Stimulated activated CD8-positive, alpha-beta memory T cell treated with anti-CD3 and anti-CD28 coated beads, Interleukin-2, amount 100 ng/mL, for 48 hours (primary cell): ENCODE measurements at regions not wholly inside any gene's neighbourhood (a gene's known extent, or its start where the extent isn't known, plus 50 kb on each side); places are given as distances from the start of the nearest gene placed in this dataset.

ENCODE experiments used
- DNase-seq, 2 donors: peaks; one replicate each; pipeline ENCODE4 v3.0.0-alpha.2; 2020; ENCODE audit warnings: low read depth in 2 of 2

DNA sequence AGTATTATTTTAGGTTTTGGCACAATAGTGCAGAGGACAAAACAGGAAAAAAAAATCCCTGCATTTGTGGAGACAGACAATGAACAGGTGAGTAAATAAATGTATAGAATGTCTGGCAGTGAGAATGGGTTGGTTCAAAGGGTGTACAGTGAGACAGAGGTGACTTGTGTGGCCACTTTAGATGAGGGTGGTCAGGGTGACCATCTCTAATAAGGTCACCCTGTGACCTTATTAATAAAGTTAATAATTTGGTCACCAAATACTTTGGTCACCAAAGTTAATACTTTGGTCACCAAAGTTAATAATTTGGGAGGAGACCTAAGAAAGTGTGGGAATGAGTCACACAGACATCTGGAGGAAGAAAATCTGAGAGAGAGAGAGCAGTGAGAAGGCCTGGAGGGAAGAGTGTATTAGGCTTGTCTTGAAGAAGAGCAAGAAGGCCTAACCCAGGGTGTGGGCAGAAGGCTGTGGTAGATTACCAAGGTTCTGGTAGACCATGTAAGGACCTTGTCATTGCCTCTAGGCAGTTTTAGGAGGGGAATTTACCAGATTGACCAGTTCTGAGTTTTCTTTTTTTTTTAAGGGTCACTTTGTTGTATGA lies 1368.4 kb upstream of the CELF4 start:
- no peak for DNase-seq

DNA sequence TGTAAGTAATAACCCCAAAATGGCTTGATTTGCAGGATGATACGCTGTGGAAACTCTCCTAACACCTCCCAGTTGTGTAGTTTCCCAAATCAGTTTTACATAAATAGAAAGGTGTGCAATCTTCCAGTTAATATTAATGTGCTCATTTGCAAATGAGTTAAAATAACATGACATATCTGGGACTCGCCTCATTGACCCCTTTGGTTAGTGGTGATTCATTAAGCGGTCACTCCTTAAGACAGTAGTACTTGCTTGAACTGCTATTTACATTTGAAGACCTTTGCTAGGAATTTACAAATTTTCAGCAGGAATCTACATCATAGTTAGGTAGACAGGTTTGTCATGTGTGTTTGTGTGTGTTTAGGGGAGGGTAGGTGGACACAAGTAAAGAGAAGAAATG lies 1367.7 kb upstream of the CELF4 start:
- DNase-seq: no peak

DNA sequence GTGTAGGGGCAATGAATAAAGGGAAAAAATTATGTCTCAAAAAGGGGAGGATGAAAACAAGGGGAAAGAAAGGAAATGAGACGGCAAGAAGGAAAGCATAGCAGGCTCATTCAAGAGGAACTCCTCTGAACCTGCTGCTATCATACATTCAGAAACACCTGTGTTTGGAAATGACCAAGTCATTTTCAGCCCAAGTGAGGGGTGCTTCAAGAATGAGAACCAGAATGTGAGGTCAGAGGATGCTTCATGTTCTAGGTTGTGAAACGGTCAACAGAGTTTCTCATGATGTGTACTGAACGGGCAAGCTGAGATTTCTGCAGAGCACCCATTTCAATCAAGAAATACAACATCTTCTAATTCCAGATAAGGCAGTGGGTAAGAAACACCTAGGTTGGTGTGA lies 1367.2 kb upstream of the CELF4 start:
- no peak for DNase-seq

GRCh38 chr18:38931754-38932050 lies 1366.1 kb upstream of the CELF4 start:
- no peak for DNase-seq

DNA sequence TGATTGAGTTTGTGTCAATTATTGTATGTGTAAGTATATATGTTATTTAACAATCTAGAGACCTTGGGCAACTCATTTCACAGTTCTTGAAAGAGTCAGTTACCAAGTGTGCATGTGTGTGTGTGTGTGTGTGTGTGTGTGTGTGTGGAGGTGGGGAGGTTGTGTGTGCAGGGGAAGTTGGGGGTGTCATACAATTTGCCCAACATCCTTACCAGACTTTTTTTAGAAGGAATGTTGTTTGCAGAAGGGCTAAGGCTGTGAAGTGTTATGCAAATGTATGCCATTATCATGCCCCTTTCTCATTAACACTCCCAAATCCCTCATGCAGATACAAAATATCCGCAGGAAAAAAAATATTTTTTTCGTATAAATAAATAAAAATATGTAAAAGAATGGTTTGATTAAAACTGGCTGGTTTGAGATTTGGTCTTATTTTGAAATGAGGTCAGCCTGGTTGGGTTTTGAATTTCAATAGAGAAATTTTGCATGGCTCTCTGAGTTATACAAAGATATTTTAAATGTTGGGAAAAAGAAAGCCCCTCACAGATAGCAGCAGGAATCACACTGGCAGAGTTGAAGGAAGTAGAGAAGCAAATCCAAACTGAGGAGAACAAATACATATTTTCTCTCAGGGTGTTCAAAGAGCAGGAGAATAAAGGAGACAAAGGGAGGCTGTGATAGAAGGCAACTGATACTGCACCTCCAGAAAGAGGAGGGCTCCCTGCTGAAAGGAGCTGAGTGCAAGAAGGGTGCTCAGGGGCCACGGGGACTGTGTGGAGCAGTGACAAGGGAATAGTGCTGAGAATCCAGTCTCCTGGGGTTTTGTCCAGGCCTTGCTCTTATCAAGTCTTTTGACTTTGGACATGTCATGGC lies 1365.5 kb upstream of the CELF4 start:
- DNase-seq: no peak

DNA sequence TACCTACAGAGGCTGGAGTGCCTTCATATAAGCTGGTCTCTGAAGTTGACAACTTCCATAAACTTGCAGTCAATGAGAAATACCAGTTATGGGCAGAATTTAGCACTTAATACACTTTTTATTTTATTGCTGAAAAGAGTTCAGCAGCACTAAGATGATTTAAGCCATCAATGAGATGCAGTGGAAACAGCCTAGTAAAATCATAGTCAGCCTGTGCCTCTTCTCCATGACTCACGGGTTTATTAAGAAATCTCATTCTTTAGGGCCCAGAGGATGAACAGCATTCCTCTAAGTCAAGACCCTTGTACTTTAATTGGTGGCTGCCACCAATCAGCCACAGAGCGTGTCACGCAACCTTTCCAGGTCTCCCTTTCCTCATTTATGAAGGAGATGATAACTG lies 1357.9 kb upstream of the CELF4 start:
- DNase-seq: no peak

- no peak for DNase-seq
Measured at GRCh38 chr18:38923126-38923525, 1357.5 kb upstream of the CELF4 start.

- DNase-seq: no peak
Measured at GRCh38 chr18:38909972-38910371, 1344.4 kb upstream of the CELF4 start.

DNA sequence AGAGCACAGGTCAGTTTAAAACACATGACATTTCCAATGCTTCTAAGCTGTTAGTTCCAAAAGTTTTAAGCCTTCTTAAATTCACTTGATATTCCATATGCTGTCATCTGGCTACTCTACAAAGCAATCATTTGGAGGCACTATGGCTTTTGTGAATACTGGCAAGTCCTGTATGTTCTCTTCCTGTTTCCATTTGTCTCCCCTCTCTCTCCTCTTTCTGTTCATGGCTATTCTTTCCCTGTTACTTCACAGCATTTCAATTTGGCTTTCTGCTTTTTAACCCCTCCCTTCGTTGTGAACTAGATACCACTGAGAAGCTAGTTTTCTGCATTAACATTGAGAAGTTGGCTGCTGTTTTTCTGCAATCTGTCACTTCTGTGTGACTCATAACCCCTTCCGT lies 1337.2 kb upstream of the CELF4 start:
- DNase-seq: no peak

DNA sequence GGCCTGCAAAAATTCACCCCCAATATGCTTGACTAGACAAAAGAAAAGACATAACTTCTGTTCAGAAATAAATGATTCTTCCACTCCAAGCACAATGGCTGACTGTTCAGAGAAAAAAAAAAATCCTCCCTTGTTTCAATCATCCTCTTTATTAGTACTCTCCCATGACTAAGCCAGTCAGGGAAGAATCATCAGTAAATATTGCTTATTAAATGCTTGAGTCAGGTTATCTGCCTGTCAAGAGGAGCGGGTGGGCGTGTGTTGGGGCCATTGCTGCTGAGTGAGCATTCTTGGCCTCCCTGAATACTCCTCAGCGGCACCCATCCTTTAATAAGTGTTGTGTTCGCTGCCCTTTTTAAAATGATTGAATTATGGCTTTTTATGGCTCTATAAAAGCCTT lies 1334.8 kb upstream of the CELF4 start:
- no peak for DNase-seq

- DNase-seq: no peak
Measured at GRCh38 chr18:38900031-38900430, 1334.4 kb upstream of the CELF4 start.

GRCh38 chr18:38899252-38899651 lies 1333.7 kb upstream of the CELF4 start:
- no peak for DNase-seq

GRCh38 chr18:38898167-38898566 lies 1332.6 kb upstream of the CELF4 start:
- DNase-seq: no peak

- DNase-seq: no peak
Measured at GRCh38 chr18:38895560-38895959, 1330.0 kb upstream of the CELF4 start.

- no peak for DNase-seq
Measured at GRCh38 chr18:38887671-38888020, 1322.0 kb upstream of the CELF4 start.

DNA sequence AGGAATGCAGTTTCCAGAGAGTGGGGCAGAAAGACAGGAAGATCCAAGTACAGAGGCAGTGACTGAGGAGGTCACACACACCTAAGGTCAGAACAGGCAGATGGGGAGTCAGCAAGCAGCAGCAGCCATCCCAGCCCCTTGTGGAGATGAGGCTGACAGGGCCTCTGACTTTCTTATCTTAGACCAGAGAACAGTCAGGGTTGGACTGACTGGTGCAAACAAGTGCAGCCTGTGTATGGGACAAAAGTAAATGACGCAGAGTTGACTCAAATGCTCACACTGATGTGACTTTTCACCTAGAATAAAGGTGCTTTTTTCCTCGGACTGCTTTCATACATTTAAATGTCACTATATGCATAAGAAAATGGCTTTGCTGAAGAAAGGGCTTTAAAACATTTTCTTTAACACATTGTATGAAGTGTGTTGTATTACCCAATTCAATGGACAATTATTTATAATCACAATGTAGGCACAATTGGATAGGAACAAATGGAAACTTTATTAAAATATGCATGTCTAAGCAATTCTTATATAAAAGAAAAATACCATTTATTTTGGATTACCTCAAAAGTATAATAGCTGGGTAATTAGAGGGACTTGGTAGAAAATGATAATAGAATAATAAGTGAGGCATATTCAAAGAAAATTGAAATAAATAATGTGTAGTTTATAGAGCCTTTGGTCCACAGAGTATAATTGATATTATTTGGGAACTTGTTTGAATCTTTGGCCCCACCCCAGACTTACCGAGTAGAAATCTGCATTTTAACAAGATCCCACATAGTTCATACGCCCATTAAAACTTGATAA lies 1321.5 kb upstream of the CELF4 start:
- no peak for DNase-seq

- DNase-seq: no peak
Measured at GRCh38 chr18:38886235-38886634, 1320.6 kb upstream of the CELF4 start.

DNA sequence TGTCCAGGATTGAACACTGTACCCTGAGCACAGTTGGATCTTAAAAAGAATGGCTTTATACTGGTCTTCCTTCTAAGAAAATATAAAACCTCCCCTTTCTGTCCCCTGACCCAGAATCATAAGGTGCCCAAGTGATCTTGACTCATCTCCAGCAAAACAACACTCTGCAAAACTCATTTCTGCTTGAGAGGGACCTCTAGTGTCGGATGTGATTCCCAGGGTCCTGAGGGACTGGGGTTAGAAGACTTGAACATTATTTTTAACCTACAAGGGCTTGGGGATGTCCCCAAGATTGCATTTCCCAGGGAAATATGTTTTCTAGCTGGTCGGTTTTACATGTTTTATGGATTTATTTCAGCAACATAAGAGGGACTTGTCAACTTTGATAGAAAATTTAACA lies 1318.5 kb upstream of the CELF4 start:
- no peak for DNase-seq

- DNase-seq: no peak
Measured at GRCh38 chr18:38883111-38883510, 1317.5 kb upstream of the CELF4 start.

GRCh38 chr18:38879871-38880270 lies 1314.3 kb upstream of the CELF4 start:
- DNase-seq: no peak

DNA sequence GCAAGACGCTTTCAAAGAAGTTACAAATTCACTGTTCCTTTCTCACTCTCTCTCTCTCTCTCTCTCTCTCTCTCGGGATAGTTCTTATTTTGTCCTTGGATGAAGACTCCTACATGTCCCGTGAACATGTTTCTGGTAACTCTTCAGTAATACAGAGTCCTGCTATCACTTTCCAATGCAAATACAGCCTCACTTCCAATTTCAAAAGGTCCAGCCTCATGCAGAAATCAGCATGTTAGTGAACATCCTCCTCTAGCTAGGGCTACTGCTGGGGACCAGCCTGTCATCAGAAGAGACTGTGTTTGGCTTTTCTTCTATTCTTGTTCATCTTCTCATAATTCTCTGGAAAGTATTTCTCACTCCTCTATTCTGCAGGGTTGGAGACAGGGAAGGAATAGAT lies 1306.7 kb upstream of the CELF4 start:
- DNase-seq: no peak

DNA sequence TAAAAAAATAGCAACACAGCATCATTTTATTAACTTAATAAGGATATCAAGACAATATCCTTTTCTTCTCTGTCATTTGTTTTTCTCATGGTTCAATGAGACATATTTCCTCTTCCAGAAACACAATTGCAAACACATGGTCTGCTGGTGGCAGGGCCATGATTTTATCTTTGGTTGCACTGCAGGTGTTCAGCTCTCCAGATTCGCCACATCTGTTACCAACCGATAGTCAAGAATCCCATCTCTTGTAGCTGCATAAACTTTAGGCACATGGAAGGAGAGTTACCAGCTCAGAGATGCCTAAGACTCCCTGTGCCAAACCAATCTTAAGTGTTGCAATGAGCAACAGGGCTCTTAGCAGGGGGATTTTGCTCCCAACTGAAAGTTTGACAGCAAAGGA lies 1303.2 kb upstream of the CELF4 start:
- no peak for DNase-seq

DNA sequence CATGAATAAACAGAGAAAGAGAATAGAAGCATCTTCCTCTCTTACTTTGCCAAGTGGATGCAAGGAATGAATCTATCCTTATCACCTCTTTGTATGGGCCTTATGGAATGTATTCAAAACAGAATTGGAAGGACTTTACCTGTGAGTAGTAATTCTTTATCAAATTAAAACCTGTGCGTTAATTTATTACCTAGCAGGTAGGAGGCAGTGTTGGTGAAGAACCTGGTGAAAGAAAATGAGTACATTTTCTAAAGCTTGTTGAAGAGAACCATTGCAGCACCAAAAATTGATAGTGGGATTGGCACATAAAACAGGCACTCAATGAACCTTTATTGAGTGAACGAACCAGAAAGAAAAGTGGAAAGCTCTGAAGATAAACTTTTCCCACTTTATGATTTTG lies 1302.1 kb upstream of the CELF4 start:
- no peak for DNase-seq
